GM04504 (cell line): ENCODE measurements at regions not wholly inside any gene's neighbourhood (a gene's known extent, or its start where the extent isn't known, plus 50 kb on each side); places are given as distances from the start of the nearest gene placed in this dataset.

ENCODE experiments used
- DNase-seq: peaks from one replicate; pipeline ENCODE4 v3.0.0-alpha.2; 2012; ENCODE audit warnings: low read depth

DNA sequence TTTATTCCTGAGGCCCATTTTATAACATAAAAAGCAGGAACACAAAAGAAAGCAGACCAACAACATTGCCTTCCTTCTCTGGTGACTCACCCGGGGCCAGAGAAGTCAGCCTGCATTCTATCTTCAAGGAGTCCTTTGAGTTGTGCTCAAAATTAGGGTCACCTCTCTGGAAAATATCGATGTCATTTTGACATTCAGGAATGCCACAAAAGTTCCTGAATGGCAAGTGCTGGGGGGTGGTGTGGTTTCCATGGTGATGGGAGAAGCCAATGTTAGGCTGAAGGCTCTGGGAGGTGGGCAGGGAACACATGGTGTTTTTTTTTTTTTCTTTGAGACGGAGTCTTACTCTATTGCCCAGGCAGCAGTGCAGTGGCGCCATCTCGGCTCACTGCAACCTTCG, 159.6 kb downstream of the HAPSTR1 start:
- DNase-seq: no peak

GRCh38 chr16:9254863-9255262, 163.4 kb downstream of the HAPSTR1 start:
- no peak for DNase-seq

DNA sequence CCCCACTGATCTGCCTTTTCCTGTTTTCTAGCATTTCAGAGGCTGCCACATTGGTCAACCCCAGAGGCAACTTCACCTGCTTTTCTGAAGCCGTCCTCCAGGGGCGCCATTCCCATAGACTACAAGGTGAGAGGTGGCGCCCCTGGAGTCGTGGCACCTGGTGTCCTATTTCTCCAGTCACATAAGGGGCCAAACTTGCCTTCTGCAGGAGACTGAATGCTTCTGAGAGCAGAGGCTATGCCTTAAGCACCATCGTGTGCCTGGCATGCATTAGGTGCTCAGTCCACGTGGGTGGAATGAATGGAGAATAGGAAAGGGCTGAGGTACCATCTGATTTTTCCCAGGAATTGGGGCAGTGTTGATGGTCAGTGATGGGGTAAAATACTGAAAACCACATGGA, 164.8 kb downstream of the HAPSTR1 start:
- no peak for DNase-seq

DNA sequence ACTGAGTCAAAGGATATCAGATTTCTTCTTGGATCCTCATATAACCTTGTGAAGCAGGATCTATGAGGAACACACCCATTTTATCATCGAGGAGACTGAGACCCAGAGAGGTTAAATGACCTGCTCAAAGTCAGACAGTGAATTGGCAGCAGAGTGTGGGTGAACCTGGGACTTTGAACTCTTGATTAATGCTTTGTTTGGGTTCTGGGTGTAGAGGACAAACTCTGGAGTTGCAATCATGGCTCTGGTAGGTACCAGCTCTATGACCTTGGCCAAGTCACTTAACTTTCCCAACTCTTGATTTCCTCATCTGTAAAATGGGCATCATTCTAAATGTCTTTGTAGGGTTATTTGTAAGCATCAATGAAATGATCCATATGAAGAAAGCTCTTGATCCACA, 166.4 kb downstream of the HAPSTR1 start:
- DNase-seq: no peak

DNA sequence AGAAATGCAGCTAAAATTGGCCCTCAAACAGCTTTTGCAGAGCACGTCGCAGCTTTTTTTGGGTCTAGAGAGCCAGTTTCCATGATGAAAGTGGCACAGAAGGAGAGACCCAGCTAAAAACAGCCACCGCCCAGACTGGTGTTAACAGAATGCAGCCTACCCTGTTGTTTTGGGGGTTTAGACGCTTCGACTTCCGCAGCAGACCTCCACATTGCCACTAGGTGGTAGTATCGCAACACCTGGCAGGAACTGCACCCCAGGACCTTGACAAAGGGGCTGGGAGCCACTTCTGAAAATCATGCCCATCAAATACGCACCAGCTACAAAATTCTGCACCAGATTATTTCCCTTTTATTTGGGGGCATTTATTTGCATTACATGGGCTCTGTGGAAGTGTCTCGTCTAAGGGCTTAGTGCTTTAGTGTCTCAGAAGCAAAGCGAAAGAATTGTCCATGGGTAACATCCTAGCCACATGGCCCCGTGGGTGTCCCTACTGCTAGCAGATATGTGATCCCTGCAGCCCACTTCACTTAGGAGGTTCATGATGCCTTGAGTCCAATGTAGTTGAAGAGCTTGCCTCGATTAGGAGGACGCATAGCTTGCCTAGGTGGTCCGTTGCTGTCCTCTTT, 167.1 kb downstream of the HAPSTR1 start:
- DNase-seq: no peak

GRCh38 chr16:9259914-9260608, 168.6 kb downstream of the HAPSTR1 start:
- no peak for DNase-seq

DNA sequence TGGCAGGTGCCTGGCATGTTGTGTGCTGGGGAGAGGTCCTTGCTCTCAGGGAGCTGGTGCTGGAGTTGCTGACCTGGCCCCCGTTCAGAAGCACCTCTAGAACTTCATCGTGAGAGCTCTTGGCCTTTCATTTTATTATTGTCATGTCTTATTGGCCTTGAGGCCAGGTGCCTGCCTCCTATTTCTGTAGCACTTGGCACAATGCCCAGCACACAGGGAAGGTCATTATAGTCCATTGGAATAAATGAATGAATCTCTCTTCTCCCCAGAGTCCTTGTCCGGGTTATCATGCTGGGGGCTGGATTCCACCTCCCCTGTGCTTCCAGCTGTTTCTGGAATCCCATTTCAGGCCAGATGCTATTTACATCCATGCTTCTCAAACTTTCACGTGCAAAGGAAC, 169.2 kb downstream of the HAPSTR1 start:
- no peak for DNase-seq

DNA sequence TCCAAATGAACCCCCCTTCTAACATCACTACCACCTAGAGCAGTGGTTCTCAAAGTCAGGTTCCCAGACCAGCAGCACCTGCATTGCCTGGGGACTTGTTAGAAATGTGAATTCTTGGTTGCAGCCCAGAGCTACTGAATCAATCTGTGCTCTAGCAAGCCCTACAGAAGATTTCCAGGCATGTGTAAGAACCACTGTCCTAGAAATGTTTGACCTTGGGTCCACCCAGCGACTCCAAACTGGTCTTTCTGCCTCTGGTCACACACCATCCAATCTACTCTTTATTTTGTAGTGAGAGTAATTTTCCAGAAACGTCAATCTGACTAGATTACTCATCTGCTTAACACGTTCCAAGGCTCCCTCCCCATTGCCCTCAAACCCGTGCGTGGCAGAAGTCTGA, 169.9 kb downstream of the HAPSTR1 start:
- no peak for DNase-seq

- no peak for DNase-seq
Observed at GRCh38 chr16:9262941-9263715, 171.7 kb downstream of the HAPSTR1 start.

DNA sequence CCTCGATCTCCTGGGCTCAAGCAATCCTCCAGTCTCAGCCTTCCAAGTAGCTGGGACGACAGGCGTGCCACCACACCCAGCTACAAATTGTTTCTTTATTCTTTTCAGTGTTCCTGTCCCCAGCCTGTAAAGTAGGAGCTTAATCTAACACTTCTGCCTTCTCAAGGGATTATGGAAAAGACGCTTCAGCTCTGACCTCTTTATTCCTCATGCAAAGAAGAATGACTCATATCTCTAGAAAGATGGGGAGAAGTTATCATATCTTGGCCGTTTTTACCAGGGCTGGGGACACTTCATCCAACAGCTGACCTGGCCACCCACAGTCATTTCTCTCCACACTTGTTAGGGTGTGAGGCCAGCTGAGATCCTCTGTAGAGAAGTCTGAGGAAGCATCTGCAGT, 172.6 kb downstream of the HAPSTR1 start:
- DNase-seq: no peak

DNA sequence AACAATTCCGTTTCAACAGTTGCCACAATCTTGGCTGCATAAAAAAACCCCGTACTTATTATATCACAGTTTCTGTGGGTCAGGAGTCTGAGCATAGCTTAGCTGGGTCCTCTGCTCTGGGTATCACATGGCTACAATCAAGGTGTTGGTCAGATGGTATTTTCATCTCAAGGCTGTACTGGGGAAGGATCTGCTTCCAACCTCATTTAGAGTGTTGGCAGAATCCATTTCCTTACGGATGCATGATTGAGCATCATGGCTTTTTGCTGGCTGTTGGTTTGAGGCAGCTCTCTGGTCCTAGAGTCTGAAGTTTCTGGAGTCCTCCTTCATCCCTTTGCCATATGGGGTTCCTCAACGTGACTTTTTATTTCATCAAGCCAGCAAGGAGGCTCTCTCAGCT, 177.0 kb downstream of the HAPSTR1 start:
- DNase-seq: no peak

- DNase-seq: no peak
Observed at GRCh38 chr16:9270424-9270823, 179.0 kb downstream of the HAPSTR1 start.

GRCh38 chr16:9270941-9271340, 179.5 kb downstream of the HAPSTR1 start:
- no peak for DNase-seq

- DNase-seq: no peak
Observed at GRCh38 chr16:9271841-9272240, 180.4 kb downstream of the HAPSTR1 start.

DNA sequence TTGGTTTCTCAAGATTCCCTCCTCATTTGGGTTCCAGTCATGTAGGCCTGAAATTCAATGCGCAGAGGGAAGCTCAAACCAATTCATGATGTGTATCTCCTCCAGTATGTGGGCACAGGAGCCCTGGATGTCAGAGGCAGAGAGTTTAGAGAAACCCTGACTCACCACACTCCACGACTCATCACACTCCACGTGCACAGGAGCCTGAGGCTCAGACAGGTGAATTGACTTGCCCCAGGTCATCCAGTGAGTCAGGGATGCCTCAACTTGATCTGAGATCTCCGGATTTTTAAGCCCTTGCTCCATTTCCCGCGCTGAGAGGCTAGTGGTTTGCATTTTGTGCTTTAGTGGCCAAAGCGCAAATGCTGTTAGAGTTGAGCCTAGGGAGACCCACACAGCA, 183.9 kb downstream of the HAPSTR1 start:
- no peak for DNase-seq

DNA sequence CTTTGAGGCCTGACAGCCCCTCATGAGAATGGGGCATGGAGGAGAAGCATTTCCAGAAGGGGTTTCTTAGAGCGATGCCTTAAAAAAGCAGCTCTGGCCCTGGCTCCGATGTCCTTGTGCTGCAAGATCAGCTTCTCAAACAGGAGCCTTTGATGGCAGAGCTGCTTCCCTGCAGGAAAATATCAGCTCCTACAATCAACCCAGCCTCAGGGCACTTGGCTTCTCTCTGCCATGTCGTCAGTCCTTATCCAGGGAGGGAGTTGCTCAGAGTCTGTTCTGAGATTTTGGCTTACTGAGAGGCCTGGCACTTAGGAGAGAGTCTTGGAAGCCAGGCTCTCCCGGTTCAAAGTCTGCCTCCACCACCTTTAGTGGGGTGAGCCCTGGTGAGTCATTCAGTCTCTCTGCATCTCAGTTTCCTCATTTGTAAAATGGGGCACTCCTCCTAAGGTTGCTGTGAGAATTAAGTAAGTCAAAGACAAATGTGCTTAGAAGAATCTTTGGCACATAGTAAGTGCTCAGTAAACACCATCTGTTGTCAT, 184.4 kb downstream of the HAPSTR1 start:
- no peak for DNase-seq

DNA sequence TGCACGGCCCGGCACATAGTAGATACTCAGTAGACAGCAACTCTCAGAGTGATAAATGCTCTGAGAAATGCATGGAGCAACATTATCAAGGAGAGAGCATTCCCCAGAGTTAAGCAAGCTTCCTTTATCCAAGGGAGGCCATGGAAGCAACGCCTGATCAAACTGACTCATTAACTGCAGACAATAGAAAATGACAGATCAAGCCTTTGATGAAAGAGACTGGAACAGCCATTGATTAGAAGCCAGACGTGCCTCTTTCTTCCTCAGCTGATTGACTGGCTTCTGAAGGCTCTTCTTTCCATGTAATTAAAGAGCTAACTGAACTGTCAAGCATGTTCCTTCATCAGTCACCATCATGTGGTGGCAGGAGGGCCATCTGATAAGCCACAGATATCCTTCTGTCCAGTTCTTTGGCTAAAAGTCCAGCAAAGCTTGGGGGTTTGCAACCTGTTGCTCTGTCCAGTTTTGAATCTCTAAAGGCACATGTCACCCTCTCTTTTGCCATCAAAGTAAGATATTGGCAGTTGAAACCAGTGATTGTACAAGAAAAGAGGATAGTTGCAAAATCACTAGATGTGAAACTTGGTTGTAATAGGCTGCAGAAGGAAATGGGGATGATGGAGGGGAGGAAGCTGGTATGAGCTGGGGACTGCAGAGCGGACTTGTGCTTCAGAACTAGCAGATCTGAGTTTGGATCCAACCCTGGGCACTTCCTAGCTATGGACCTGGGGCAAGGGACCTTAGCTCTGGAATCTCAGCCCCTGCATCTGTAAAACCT, 188.0 kb downstream of the HAPSTR1 start:
- no peak for DNase-seq

DNA sequence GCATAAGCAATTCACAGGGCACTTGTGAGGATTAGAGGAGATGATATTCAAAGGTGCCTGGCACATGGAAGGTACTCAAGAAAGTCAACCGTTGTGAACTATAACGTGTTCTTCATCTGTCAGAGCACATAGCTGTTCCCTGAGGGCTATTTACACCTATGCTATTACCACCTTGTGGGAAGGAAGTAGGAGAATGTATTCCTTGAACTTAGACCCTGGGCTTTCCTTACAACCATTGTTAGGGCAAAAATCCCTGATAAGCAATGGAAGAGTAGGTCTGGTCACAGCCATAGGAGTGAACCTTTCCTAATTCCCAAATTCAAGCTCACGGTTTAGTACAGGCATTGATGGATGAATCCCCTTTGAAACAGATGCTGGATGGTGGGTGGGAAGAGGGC, 188.6 kb downstream of the HAPSTR1 start:
- no peak for DNase-seq

DNA sequence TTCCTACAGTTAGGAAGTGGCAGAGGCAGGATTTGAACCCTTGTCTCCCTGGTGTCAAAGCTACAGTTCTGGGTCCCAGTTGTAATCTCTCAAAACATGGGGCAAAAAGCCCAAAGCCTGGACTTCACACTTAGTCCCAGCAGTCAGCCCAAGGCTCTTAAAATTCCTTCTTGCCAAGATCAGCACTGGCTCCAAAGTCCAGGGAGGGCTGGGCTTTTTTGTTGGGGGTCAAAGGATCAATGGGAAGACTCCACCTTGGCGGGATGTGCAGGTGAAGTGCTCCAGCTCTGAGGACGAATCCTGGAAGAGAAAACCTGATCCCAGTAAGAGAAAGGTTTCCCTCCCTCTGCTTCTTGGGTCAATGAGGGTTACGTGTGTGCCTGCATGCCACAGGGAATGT, 195.5 kb downstream of the HAPSTR1 start:
- no peak for DNase-seq

- DNase-seq: no peak
Observed at GRCh38 chr16:9296271-9296590, 204.8 kb downstream of the HAPSTR1 start.

GRCh38 chr16:9297437-9298113, 206.1 kb downstream of the HAPSTR1 start:
- DNase-seq: no peak

DNA sequence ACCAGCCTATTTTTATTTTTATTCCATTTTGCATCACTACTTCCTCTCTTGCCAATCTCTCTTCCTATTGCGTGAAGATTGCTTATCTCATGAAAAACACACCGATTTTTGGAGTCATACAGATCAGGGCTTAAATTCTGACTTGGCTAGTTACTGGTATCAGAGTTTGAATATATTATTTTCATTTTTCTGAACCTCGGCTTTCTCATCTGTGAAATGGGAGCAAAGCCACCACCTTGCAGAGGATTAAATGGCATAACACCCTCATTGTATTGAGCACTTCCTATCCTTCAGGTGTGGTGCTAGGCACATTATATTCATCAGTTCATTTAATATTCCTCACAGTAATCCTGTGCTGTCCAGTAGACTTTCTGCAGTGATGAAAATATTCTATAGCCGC, 208.8 kb downstream of the HAPSTR1 start:
- DNase-seq: no peak
